ENCODE measurements at regions not wholly inside any gene's neighbourhood (a gene's known extent, or its start where the extent isn't known, plus 50 kb on each side); places are given as distances from the start of the nearest gene placed in this dataset.

GRCh38 chr7:113291058-113291457 is 172.7 kb upstream of the SMIM30 start:
- no peaks in the 10 kb centered on the region for H3K27me3 ChIP-seq
- H2AFZ ChIP-seq, result no peak overlapping the region
- no peak overlapping the region for H3K27ac ChIP-seq
- H4K20me1 ChIP-seq (ENCODE audit: insufficient read depth, poor library complexity, severe bottlenecking), result no peaks in the 10 kb centered on the region
- no peak overlapping the region for H3K4me2 ChIP-seq
- no peaks in the 10 kb centered on the region for H3K36me3 ChIP-seq (replicated peaks; ENCODE audit: insufficient read depth, low read depth)
- TF ChIP-seq, protein P1, sequence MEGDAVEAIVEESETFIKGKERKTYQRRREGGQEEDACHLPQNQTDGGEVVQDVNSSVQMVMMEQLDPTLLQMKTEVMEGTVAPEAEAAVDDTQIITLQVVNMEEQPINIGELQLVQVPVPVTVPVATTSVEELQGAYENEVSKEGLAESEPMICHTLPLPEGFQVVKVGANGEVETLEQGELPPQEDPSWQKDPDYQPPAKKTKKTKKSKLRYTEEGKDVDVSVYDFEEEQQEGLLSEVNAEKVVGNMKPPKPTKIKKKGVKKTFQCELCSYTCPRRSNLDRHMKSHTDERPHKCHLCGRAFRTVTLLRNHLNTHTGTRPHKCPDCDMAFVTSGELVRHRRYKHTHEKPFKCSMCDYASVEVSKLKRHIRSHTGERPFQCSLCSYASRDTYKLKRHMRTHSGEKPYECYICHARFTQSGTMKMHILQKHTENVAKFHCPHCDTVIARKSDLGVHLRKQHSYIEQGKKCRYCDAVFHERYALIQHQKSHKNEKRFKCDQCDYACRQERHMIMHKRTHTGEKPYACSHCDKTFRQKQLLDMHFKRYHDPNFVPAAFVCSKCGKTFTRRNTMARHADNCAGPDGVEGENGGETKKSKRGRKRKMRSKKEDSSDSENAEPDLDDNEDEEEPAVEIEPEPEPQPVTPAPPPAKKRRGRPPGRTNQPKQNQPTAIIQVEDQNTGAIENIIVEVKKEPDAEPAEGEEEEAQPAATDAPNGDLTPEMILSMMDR (IDR thresholded peaks at IDR 0.05; ENCODE audit: poor library complexity), result no peak
- TF ChIP-seq EZH2 (IDR thresholded peaks at IDR 0.05; ENCODE audit: borderline replicate concordance), result no peak
- H3K9me2 ChIP-seq (replicated peaks; ENCODE audit: insufficient read depth), result no peaks in the 10 kb centered on the region
- 90% methylated on average over 9 of the region's 9 CpGs for WGBS (ENCODE audit: low lambda C conversion rate, missing lambda C conversion rate)
- H3K4me1 ChIP-seq (ENCODE audit: insufficient read depth), result no peaks in the 10 kb centered on the region
- DNase-seq (ENCODE audit: low spot score), result no peak
- no peak overlapping the region for H3K4me3 ChIP-seq
- H3K9me3 ChIP-seq (ENCODE audit: low read depth), result no peaks in the 10 kb centered on the region
- no peaks in the 10 kb centered on the region for H3K79me2 ChIP-seq

DNA sequence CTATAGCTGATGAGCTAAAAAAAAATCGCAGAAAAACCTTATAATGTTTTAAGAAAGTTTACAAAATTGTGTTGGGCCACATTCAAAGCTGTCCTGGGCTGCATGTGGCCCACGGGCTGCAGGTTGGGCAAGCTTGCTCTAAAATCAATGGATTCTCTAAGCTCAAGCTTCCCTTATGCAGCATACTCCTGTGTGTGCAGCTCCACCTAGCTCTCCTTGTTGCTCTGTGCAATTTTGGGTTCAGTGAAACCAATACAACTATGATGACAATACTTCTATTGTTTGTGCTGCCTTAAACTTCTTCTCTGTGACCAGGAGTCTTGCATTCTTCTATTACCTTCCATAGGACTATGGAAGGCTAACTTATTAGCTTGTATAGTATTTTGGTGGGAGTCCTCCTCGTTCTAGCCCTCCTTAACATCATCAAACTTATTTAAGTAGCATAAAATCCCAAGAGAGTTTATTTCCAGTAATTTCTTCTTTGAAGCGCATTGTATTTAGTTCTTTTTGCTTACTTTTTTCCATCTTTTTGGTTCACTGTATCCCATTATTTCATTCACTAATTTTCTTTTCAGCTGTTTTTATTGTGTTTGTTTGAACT is 170.9 kb upstream of the SMIM30 start:
- no peak for TF ChIP-seq EZH2phosphoT487 (IDR thresholded peaks at IDR 0.05; ENCODE audit: low read depth, severe bottlenecking, unreplicated experiment)
- TF ChIP-seq, protein P1 (IDR thresholded peaks at IDR 0.05; ENCODE audit: poor library complexity), result peak; percentile 49
- no peak for TF ChIP-seq EZH2 (IDR thresholded peaks at IDR 0.05; ENCODE audit: borderline replicate concordance)
- Histone ChIP-seq H3K4me3 (no peak overlapping the region), H4K20me1 (ENCODE audit: insufficient read depth, poor library complexity, severe bottlenecking) (no peaks in the 10 kb centered on the region), H3K79me2 (no peaks in the 10 kb centered on the region), H3K4me2 (no peak overlapping the region), H3K4me1 (ENCODE audit: insufficient read depth) (no peaks in the 10 kb centered on the region), H3K36me3 (replicated peaks; ENCODE audit: insufficient read depth, low read depth) (no peaks in the 10 kb centered on the region), H3K27ac (no peak overlapping the region), H3K9me2 (replicated peaks; ENCODE audit: insufficient read depth) (no peaks in the 10 kb centered on the region), H2AFZ (no peak overlapping the region), H3K27me3 (no peaks in the 10 kb centered on the region), H3K9me3 (ENCODE audit: low read depth) (no peaks in the 10 kb centered on the region)
- DNase-seq (ENCODE audit: low spot score), result peak; percentile 39
- 45% methylated on average over 4 of the region's 4 CpGs for WGBS (ENCODE audit: low lambda C conversion rate, missing lambda C conversion rate)

DNA sequence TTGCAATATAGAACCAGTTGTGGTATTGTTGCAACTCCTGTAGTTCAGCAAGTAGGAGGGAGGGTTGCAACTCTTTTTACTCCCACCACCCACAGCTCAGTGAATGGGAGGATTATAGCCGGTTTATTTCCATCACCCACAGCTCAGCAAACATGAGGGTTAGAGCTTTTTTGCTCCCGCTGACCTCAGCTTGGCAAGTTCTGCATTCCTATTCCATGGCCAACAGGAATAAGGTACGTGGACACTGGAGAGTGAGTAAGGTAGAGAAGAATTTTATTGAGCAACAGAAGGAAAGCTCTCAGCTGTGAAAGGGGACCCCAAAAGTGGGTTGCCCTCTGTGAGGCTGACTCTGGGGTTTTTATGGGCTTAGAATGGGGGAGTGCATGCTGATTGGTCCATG is 167.1 kb upstream of the SMIM30 start:
- WGBS (ENCODE audit: low lambda C conversion rate, missing lambda C conversion rate), result 67% methylated on average over 3 of the region's 3 CpGs
- Histone ChIP-seq H3K36me3 (replicated peaks; ENCODE audit: insufficient read depth, low read depth) (no peaks in the 10 kb centered on the region), H4K20me1 (ENCODE audit: insufficient read depth, poor library complexity, severe bottlenecking) (no peaks in the 10 kb centered on the region), H2AFZ (no peak overlapping the region), H3K4me1 (ENCODE audit: insufficient read depth) (no peaks in the 10 kb centered on the region), H3K79me2 (no peaks in the 10 kb centered on the region), H3K4me2 (no peak overlapping the region), H3K9me3 (ENCODE audit: low read depth) (no peaks in the 10 kb centered on the region), H3K9me2 (replicated peaks; ENCODE audit: insufficient read depth) (no peaks in the 10 kb centered on the region), H3K4me3 (no peak overlapping the region), H3K27me3 (no peaks in the 10 kb centered on the region), H3K27ac (no peak overlapping the region)
- no peak for TF ChIP-seq EZH2 (IDR thresholded peaks at IDR 0.05; ENCODE audit: borderline replicate concordance)
- TF ChIP-seq, protein P1 (IDR thresholded peaks at IDR 0.05; ENCODE audit: poor library complexity), result no peak
- TF ChIP-seq EZH2phosphoT487 (IDR thresholded peaks at IDR 0.05; ENCODE audit: low read depth, severe bottlenecking, unreplicated experiment), result no peak
- DNase-seq (ENCODE audit: low spot score), result no peak

DNA sequence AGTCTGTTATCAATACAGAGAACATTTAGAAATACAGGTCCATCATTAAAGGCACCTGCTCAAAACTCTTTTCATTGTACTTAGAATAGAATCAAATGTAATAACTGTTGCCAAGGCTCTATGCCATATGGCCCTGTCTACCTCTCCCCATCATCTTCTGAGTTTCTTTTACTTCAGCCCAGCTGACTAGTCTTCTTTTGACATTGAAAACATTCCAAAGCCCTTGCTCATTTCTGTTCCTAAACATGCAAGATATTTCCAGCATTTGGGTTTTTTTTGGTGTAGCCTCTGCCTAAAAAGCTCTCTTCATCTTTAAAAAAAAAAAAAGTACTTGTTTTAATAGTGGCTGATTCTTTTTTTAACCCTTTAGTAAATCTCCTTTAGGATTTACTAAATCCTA is 165.5 kb upstream of the SMIM30 start:
- no peak for DNase-seq (ENCODE audit: low spot score)
- H3K4me3 ChIP-seq, result no peak overlapping the region
- H3K9me3 ChIP-seq (ENCODE audit: low read depth), result no peaks in the 10 kb centered on the region
- H3K4me2 ChIP-seq, result no peak overlapping the region
- H3K4me1 ChIP-seq (ENCODE audit: insufficient read depth), result no peaks in the 10 kb centered on the region
- TF ChIP-seq EZH2phosphoT487 (IDR thresholded peaks at IDR 0.05; ENCODE audit: low read depth, severe bottlenecking, unreplicated experiment) (no peak), EZH2 (IDR thresholded peaks at IDR 0.05; ENCODE audit: borderline replicate concordance) (no peak)
- TF ChIP-seq, protein P1 (IDR thresholded peaks at IDR 0.05; ENCODE audit: poor library complexity), result no peak
- H4K20me1 ChIP-seq (ENCODE audit: insufficient read depth, poor library complexity, severe bottlenecking), result no peaks in the 10 kb centered on the region
- no peaks in the 10 kb centered on the region for H3K36me3 ChIP-seq (replicated peaks; ENCODE audit: insufficient read depth, low read depth)
- H2AFZ ChIP-seq, result no peak overlapping the region
- H3K27me3 ChIP-seq, result no peaks in the 10 kb centered on the region
- H3K9me2 ChIP-seq (replicated peaks; ENCODE audit: insufficient read depth), result no peaks in the 10 kb centered on the region
- H3K27ac ChIP-seq, result no peak overlapping the region
- H3K79me2 ChIP-seq, result no peaks in the 10 kb centered on the region
